GDM1 (cell line): ENCODE measurements at regions not wholly inside any gene's neighbourhood (a gene's known extent, or its start where the extent isn't known, plus 50 kb on each side); places are given as distances from the start of the nearest gene placed in this dataset.

Experiments
- DNase-seq: peaks from one replicate; lab custom pipeline; 2025; lab: John Stamatoyannopoulos, UW

- DNase-seq = peak; percentile 5
Observed at GRCh38 chr4:180407275-180407885, 1835.8 kb upstream of the TENM3 start.

GRCh38 chr4:180418819-180419531 is 1824.2 kb upstream of the TENM3 start:
- DNase-seq = no peak

- no peak for DNase-seq
Observed at GRCh38 chr4:180422989-180423711, 1820.1 kb upstream of the TENM3 start.

GRCh38 chr4:180423712-180424057 is 1819.5 kb upstream of the TENM3 start:
- DNase-seq = no peak

GRCh38 chr4:180426938-180427337 is 1816.3 kb upstream of the TENM3 start:
- no peak for DNase-seq

GRCh38 chr4:180430283-180430682 is 1812.9 kb upstream of the TENM3 start:
- DNase-seq = no peak

- no peak for DNase-seq
Observed at GRCh38 chr4:180434131-180434895, 1808.9 kb upstream of the TENM3 start.

- no peak for DNase-seq
Observed at GRCh38 chr4:180436361-180436760, 1806.8 kb upstream of the TENM3 start.

- DNase-seq = peak; percentile 61
Observed at GRCh38 chr4:180437601-180438000, 1805.6 kb upstream of the TENM3 start.

GRCh38 chr4:180448306-180448705 is 1794.9 kb upstream of the TENM3 start:
- no peak for DNase-seq

GRCh38 chr4:180449395-180449956 is 1793.7 kb upstream of the TENM3 start:
- peak; percentile 43 for DNase-seq

GRCh38 chr4:180455226-180455625 is 1788.0 kb upstream of the TENM3 start:
- no peak for DNase-seq

- no peak for DNase-seq
Observed at GRCh38 chr4:180456928-180457327, 1786.3 kb upstream of the TENM3 start.

GRCh38 chr4:180462116-180462515 is 1781.1 kb upstream of the TENM3 start:
- no peak for DNase-seq

- no peak for DNase-seq
Observed at GRCh38 chr4:180465364-180465763, 1777.8 kb upstream of the TENM3 start.

- DNase-seq = no peak
Observed at GRCh38 chr4:180483036-180483435, 1760.2 kb upstream of the TENM3 start.

- DNase-seq = no peak
Observed at GRCh38 chr4:180485407-180485806, 1757.8 kb upstream of the TENM3 start.

- DNase-seq = no peak
Observed at GRCh38 chr4:180486342-180486741, 1756.9 kb upstream of the TENM3 start.

- DNase-seq = no peak
Observed at GRCh38 chr4:180489787-180490186, 1753.4 kb upstream of the TENM3 start.

- no peak for DNase-seq
Observed at GRCh38 chr4:180491210-180491609, 1752.0 kb upstream of the TENM3 start.

- no peak for DNase-seq
Observed at GRCh38 chr4:180493299-180493698, 1749.9 kb upstream of the TENM3 start.

GRCh38 chr4:180500154-180500553 is 1743.0 kb upstream of the TENM3 start:
- DNase-seq = no peak
